ENCODE measurements at regions not wholly inside any gene's neighbourhood (a gene's known extent, or its start where the extent isn't known, plus 50 kb on each side); places are given as distances from the start of the nearest gene placed in this dataset.
A peak's percentile ranks its signal among the peaks of the same experiment; 100 is the strongest.

DNA sequence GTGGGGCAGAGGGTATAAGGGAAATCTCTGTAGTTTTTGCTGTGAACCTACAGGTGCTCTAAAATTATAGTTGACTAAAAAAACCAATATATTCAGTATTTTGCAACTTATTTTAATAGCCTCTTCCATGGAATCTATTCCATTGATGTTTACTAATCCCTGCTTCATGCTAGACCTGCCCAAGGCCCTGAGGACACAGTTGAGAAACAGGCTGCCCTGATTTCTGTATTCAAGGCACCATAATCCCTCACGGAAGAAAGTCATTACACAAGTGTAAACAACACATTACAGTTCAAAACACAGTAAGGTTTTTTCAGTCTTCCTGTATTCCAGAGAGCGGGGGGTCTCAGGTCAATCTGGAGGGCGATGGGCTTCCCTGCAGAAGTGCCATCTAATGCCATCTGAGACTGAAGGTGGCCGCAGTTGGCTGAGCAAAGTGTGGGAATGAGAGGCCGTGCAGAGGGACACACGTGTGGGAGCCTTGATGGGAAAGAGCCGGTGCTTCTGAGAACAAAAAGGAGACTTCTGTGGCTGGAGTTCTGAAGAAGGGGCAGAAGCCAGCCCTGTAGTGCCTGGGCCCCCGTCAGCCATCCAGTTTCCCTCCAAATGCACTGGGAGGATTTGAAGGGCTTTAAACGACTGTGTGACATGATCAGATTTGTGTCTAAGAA, 146.9 kb downstream of the PTPN20 start:
- Mint-ChIP-seq H3K27me3 (peaks cover 50% of the 10 kb centered on the region), H3K9me3 (ENCODE audit: low read depth) (no peaks in the 10 kb centered on the region), H3K27ac (no peak overlapping the region), H3K4me3 (ENCODE audit: low read depth) (no peak overlapping the region), H3K36me3 (ENCODE audit: insufficient read depth) (no peaks in the 10 kb centered on the region), H3K4me1 (ENCODE audit: low read depth) (no peaks in the 10 kb centered on the region)
- TF ChIP-seq, protein P1, sequence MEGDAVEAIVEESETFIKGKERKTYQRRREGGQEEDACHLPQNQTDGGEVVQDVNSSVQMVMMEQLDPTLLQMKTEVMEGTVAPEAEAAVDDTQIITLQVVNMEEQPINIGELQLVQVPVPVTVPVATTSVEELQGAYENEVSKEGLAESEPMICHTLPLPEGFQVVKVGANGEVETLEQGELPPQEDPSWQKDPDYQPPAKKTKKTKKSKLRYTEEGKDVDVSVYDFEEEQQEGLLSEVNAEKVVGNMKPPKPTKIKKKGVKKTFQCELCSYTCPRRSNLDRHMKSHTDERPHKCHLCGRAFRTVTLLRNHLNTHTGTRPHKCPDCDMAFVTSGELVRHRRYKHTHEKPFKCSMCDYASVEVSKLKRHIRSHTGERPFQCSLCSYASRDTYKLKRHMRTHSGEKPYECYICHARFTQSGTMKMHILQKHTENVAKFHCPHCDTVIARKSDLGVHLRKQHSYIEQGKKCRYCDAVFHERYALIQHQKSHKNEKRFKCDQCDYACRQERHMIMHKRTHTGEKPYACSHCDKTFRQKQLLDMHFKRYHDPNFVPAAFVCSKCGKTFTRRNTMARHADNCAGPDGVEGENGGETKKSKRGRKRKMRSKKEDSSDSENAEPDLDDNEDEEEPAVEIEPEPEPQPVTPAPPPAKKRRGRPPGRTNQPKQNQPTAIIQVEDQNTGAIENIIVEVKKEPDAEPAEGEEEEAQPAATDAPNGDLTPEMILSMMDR (IDR thresholded peaks at IDR 0.05; ENCODE audit: unreplicated experiment) = no peak
- no peak for DNase-seq (ENCODE audit: low spot score, unreplicated experiment)

DNA sequence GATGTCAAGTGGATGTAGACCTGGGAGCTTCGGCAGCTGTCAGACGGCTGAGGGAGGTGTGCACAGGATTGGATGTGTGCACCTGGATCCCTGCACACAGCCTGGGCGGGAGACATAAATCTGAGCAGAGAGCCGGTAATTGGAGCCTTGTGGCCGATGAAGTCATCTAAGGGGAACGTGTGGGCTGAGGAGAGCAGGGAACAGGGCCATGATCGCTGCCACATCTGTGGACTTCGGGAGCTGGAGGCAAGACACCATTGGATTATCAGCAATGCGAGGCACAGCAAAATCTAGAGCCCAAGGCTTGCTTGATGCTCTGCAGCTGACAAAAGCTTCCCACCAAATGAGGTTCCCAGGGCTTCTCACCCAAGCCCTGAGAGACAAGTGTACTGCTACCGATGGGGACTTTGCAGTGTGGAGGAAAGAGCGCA, 147.7 kb downstream of the PTPN20 start:
- DNase-seq (ENCODE audit: low spot score, unreplicated experiment) = no peak
- H3K36me3 Mint-ChIP-seq (ENCODE audit: insufficient read depth) = no peaks in the 10 kb centered on the region
- H3K9me3 Mint-ChIP-seq (ENCODE audit: low read depth) = no peaks in the 10 kb centered on the region
- H3K27ac Mint-ChIP-seq = peak overlapping the region; percentile 14
- TF ChIP-seq, protein P1 (IDR thresholded peaks at IDR 0.05; ENCODE audit: unreplicated experiment) = no peak
- no peaks in the 10 kb centered on the region for H3K4me1 Mint-ChIP-seq (ENCODE audit: low read depth)
- no peak overlapping the region for H3K4me3 Mint-ChIP-seq (ENCODE audit: low read depth)
- peaks cover 54% of the 10 kb centered on the region for H3K27me3 Mint-ChIP-seq

DNA sequence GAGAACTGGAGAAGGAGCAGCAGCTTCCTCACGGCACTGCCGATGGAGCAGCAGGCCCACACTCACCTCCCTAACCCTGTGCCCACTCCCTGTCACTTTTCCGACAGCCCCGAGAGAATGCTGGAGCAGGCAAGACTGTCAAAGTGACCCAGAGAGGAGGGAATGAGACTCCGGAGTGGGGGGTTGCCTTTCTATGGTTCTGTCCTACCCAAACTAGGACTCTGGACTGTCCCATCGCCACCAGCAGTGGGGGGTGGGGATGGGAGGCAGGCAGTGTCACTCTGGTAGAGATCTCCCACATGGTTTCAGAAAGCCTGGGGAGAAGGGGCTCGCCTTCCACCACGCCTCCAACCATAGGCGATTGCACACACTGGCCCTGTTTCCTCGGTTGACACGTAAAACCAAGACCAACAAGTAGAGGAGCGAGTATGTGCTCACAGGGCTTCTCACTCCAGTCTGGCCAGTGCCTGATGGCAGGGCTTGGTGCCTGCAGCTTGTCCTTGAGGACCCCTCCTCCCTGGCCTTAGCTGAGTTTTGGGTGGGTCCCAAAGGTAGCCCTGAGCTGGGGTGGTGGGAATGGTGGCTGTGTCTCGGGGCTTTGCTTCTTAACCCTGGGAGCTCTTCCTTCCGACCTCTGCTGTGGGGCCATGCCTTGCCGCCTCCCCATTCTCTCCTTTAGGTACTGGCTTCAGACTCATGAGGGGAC, 148.5 kb downstream of the PTPN20 start:
- H3K9me3 Mint-ChIP-seq (ENCODE audit: low read depth) = no peaks in the 10 kb centered on the region
- H3K36me3 Mint-ChIP-seq (ENCODE audit: insufficient read depth) = no peaks in the 10 kb centered on the region
- peaks cover 57% of the 10 kb centered on the region for H3K27me3 Mint-ChIP-seq
- TF ChIP-seq, protein P1 (IDR thresholded peaks at IDR 0.05; ENCODE audit: unreplicated experiment) = no peak
- no peak overlapping the region for H3K4me3 Mint-ChIP-seq (ENCODE audit: low read depth)
- DNase-seq (ENCODE audit: low spot score, unreplicated experiment) = no peak
- no peak overlapping the region for H3K27ac Mint-ChIP-seq
- H3K4me1 Mint-ChIP-seq (ENCODE audit: low read depth) = no peaks in the 10 kb centered on the region

DNA sequence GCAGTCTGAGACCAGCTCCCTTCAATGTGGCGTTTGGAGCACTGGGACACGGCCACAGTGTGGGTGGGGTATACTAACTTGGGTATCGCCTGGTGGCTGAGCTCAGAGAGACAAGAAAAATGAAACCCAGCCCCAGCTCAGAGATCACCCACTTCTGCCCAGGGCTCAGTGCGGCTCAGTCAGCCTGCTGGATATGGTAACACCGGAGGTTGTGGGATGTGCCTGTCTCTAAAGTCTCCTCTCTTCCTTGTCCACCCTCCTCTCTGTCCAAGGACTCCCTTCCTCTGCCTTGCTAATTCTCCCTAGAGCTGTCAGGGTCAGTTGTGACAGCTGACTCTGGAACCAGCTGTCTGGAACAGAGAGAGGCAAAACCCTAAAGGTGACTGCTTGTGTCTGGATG, 149.1 kb downstream of the PTPN20 start:
- Mint-ChIP-seq H3K36me3 (ENCODE audit: insufficient read depth) (no peaks in the 10 kb centered on the region), H3K9me3 (ENCODE audit: low read depth) (no peaks in the 10 kb centered on the region), H3K4me3 (ENCODE audit: low read depth) (no peak overlapping the region), H3K27me3 (peaks cover 61% of the 10 kb centered on the region), H3K4me1 (ENCODE audit: low read depth) (no peaks in the 10 kb centered on the region), H3K27ac (no peak overlapping the region)
- TF ChIP-seq, protein P1 (IDR thresholded peaks at IDR 0.05; ENCODE audit: unreplicated experiment) = no peak
- no peak for DNase-seq (ENCODE audit: low spot score, unreplicated experiment)

DNA sequence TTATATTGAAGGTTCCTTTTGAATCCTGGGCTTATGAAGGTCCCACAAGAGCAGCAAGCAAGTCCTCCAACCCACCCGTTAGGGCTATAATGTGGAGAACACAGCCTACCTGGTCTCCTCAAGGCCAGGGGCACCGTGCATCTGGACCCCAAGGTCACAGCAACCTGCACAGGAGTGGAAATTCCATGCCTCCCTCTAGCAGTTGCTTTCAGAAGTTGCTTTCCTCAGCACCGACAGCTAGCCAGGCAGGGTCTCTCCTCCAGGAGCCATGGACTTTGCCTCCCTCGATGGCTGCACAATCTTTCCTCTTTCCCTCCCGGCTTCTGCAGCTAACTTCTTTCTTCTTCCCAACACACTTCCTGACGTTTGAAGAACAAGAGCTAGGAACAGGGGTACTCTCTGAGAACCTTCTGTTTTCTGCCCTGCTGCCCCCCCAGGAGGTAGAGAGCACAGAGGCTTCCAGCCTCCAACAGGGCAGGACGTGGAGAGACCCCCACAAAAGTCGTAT, 149.8 kb downstream of the PTPN20 start:
- Mint-ChIP-seq H3K4me3 (ENCODE audit: low read depth) (no peak overlapping the region), H3K27me3 (peaks cover 65% of the 10 kb centered on the region), H3K9me3 (ENCODE audit: low read depth) (no peaks in the 10 kb centered on the region), H3K4me1 (ENCODE audit: low read depth) (no peaks in the 10 kb centered on the region), H3K27ac (no peak overlapping the region), H3K36me3 (ENCODE audit: insufficient read depth) (no peaks in the 10 kb centered on the region)
- TF ChIP-seq, protein P1 (IDR thresholded peaks at IDR 0.05; ENCODE audit: unreplicated experiment) = no peak
- no peak for DNase-seq (ENCODE audit: low spot score, unreplicated experiment)

Data from progenitor cell of endocrine pancreas (in vitro differentiated cells).